ENCODE measurements at regions not wholly inside any gene's neighbourhood (a gene's known extent, or its start where the extent isn't known, plus 50 kb on each side); places are given as distances from the start of the nearest gene placed in this dataset.

- Histone ChIP-seq H3K9me3 (ENCODE audit: low read depth, low read length, poor library complexity, severe bottlenecking) (no peaks in the 10 kb centered on the region), H3K27ac (ENCODE audit: low read depth, low read length, poor library complexity, severe bottlenecking) (no peak overlapping the region), H3K27me3 (replicated peaks; ENCODE audit: insufficient read depth, low read depth, low read length, poor library complexity) (peaks cover 6% of the 10 kb centered on the region), H3K4me1 (ENCODE audit: insufficient read depth, low read length, poor library complexity, severe bottlenecking) (no peaks in the 10 kb centered on the region), H3K36me3 (ENCODE audit: insufficient read depth, low read length, poor library complexity, severe bottlenecking) (no peaks in the 10 kb centered on the region), H3K4me3 (ENCODE audit: low read depth, low read length, poor library complexity, severe bottlenecking) (no peak overlapping the region)
- ChIA-PET POLR2A (ENCODE audit: low non-redundant PET) (no interaction called here), CTCF (no interaction called here)
- TF ChIP-seq CTCF (conservative IDR thresholded peaks at IDR 0.05; ENCODE audit: low read depth, low read length) (no peak), EZH2 (IDR thresholded peaks at IDR 0.05; ENCODE audit: borderline replicate concordance, low read depth, low read length, poor library complexity, severe bottlenecking) (no peak)
- no TSS peak for BruUV-seq (replicated peaks)
- intact Hi-C loops (cut with micrococcal nuclease; ENCODE audit: unreplicated experiment): no loop called here
- DNase-seq (ENCODE audit: low spot score): no peak
Measured at GRCh38 chr7:54885285-54885684, 126.3 kb upstream of the SEC61G start.

GRCh38 chr7:54888067-54888733 lies 129.2 kb upstream of the SEC61G start:
- CTCF ChIA-PET: no interaction called here
- no peaks in the 10 kb centered on the region for H3K36me3 ChIP-seq (ENCODE audit: insufficient read depth, low read length, poor library complexity, severe bottlenecking)
- H3K4me1 ChIP-seq (ENCODE audit: insufficient read depth, low read length, poor library complexity, severe bottlenecking): no peaks in the 10 kb centered on the region
- no peak for DNase-seq (ENCODE audit: low spot score)
- no peak overlapping the region for H3K4me3 ChIP-seq (ENCODE audit: low read depth, low read length, poor library complexity, severe bottlenecking)
- no TSS peak for BruUV-seq (replicated peaks)
- H3K27ac ChIP-seq (ENCODE audit: low read depth, low read length, poor library complexity, severe bottlenecking): no peak overlapping the region
- H3K9me3 ChIP-seq (ENCODE audit: low read depth, low read length, poor library complexity, severe bottlenecking): no peaks in the 10 kb centered on the region
- H3K27me3 ChIP-seq (replicated peaks; ENCODE audit: insufficient read depth, low read depth, low read length, poor library complexity): peaks cover 6% of the 10 kb centered on the region
- POLR2A ChIA-PET (ENCODE audit: low non-redundant PET): no interaction called here
- TF ChIP-seq CTCF (conservative IDR thresholded peaks at IDR 0.05; ENCODE audit: low read depth, low read length) (no peak), EZH2 (IDR thresholded peaks at IDR 0.05; ENCODE audit: borderline replicate concordance, low read depth, low read length, poor library complexity, severe bottlenecking) (no peak)
- intact Hi-C loops (cut with micrococcal nuclease; ENCODE audit: unreplicated experiment): no loop called here

GRCh38 chr7:54888734-54889082 lies 129.7 kb upstream of the SEC61G start:
- BruUV-seq (replicated peaks): no TSS peak
- CTCF ChIA-PET: no interaction called here

More at GRCh38 chr7:54888734-54889082, 129.7 kb upstream of the SEC61G start:
- no peak for TF ChIP-seq EZH2 (IDR thresholded peaks at IDR 0.05; ENCODE audit: borderline replicate concordance, low read depth, low read length, poor library complexity, severe bottlenecking)
- TF ChIP-seq CTCF (conservative IDR thresholded peaks at IDR 0.05; ENCODE audit: low read depth, low read length): no peak
- no peaks in the 10 kb centered on the region for H3K36me3 ChIP-seq (ENCODE audit: insufficient read depth, low read length, poor library complexity, severe bottlenecking)
- intact Hi-C loops (cut with micrococcal nuclease; ENCODE audit: unreplicated experiment): no loop called here
- no peaks in the 10 kb centered on the region for H3K9me3 ChIP-seq (ENCODE audit: low read depth, low read length, poor library complexity, severe bottlenecking)
- POLR2A ChIA-PET (ENCODE audit: low non-redundant PET): no interaction called here
- H3K27me3 ChIP-seq (replicated peaks; ENCODE audit: insufficient read depth, low read depth, low read length, poor library complexity): peaks cover 6% of the 10 kb centered on the region
- H3K4me3 ChIP-seq (ENCODE audit: low read depth, low read length, poor library complexity, severe bottlenecking): no peak overlapping the region
- no peaks in the 10 kb centered on the region for H3K4me1 ChIP-seq (ENCODE audit: insufficient read depth, low read length, poor library complexity, severe bottlenecking)
- DNase-seq (ENCODE audit: low spot score): no peak
- no peak overlapping the region for H3K27ac ChIP-seq (ENCODE audit: low read depth, low read length, poor library complexity, severe bottlenecking)

All from A673 (cell line).